ENCODE measurements at regions not wholly inside any gene's neighbourhood (a gene's known extent, or its start where the extent isn't known, plus 50 kb on each side); places are given as distances from the start of the nearest gene placed in this dataset.
"Not testable (repeated sequence)": the region's sequence is repeated elsewhere in the genome, so short reads cannot be mapped to it uniquely, and the experiment has no call there.

DNA sequence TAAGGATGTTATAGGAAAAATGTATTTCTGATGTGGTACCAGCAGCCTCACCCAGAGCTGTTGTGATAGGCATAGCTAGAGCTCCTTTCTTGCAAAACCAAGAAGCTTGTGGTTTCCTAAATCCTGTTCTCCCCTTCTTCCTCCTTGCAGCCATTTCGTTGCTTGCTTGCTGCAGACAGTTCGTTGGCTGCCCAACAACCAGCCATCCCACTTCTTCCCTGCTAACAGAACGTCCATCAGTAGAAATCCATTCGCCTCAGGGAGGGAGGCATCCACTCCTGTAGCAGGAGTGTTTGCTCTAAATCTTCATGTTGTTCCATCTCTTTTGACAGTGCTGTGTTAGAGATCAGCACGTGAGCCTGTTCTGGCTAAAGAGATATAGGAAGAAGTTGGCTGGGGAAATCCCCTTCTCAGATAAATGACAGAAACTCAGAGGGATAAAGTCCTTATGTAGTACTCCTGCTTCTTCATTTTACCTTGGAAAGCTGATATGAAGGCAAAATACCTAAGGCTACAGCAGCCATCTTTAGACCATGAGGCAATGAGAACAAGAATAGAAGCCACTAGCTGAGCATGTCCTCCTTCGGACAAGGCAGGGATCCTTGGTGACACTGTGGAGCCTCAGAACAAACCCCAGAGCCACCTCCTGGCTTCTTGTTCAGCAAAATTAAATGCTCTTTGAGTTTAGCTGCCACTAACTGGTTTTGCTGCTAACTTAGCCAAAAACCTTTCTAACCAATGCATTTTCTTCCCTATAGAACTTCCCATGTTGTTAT, 68.4 kb upstream of the RELL1 start:
- DNase-seq, result no peak
- peaks cover 1% of the 10 kb centered on the region for H3K9me3 Mint-ChIP-seq
- POLR2A ChIA-PET, result no interaction called here
- H3K27me3 Mint-ChIP-seq, result peaks cover 5% of the 10 kb centered on the region
- no peak for ATAC-seq (ENCODE audit: low read depth)
- H3K4me3 Mint-ChIP-seq, result peak overlapping the region; percentile 62
- H3K4me1 Mint-ChIP-seq, result peaks cover 8% of the 10 kb centered on the region
- H3K36me3 Mint-ChIP-seq, result no peaks in the 10 kb centered on the region
- H3K27ac Mint-ChIP-seq, result no peak overlapping the region

DNA sequence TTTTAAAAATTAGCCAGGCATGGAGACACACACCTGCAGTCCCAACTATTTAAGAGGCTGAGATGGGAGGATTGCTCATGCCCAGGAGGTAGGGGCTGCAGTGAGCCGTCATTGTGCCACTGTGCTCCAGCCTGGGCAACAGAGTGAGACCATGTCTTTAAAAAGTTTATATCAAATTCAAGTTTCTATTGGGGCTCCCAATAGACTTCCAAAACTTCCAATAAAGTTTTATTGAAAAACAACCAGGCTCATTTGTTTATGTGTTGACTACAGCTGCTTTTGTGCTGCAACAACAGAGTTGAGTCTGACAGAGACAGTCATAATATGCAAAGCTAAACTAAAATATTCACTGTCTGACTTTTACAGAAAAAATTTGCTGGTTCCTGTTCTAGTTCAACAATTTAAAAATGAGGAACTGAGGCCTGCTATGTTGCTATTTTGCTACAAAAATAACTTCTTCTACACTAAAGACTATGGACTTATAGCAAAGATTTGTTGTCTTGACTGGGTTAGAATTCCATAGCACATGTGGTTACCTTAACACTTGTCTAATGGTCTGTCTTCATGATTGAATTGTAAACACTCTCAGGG, 63.3 kb upstream of the RELL1 start:
- no peak for DNase-seq
- H3K36me3 Mint-ChIP-seq, result peaks cover 2% of the 10 kb centered on the region
- POLR2A ChIA-PET, result no interaction called here
- no peak overlapping the region for H3K4me3 Mint-ChIP-seq
- peaks cover 3% of the 10 kb centered on the region for H3K9me3 Mint-ChIP-seq
- H3K4me1 Mint-ChIP-seq, result peaks cover 11% of the 10 kb centered on the region
- peaks cover 2% of the 10 kb centered on the region for H3K27me3 Mint-ChIP-seq
- no peak for ATAC-seq (ENCODE audit: low read depth)
- no peak overlapping the region for H3K27ac Mint-ChIP-seq

DNA sequence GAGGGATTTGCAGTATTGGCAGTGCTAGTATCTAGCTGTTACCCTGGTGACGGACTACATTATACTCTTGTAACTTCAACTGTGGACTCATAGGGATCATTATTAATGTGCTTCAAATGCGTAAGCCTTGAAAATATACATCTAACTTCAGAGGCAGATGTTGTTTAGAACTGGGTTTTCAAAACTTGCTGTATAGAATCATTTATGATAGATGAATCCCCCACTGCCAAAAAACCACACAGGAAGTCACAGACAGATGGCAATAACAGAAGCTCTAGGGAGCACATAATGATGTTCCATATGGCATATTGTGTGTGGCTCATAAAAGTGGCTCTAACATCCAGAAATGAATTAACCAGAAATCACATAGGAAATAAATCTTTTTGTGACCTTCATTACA, 62.3 kb upstream of the RELL1 start:
- peaks cover 8% of the 10 kb centered on the region for H3K4me1 Mint-ChIP-seq

DNA sequence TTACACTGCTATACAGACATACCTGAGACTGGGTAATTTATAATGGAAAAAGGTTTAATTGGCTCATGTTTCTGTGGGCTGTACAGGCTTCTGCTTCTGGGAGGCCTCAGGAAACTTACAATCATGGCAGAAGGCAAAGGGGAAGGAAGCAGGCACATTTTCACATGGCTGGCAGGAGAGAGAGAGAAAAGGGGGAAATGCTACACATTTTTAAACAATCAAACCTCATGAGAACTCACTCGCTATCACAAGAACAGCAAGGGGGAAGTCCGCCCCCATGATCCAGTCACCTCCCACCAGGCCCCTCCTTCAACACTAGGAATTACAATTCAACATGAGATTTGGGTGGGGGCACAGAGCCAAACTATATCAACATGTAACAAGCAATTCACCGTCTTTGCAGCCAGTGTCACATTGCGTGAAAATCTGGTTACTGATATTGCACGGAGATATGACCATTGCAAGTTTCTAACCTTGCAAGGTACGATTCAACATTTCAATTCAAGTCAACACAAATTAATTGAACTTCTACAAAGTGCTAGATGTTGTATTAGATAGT, 61.7 kb upstream of the RELL1 start:
- Mint-ChIP-seq H3K36me3 (peaks cover 2% of the 10 kb centered on the region), H3K9me3 (peaks cover 3% of the 10 kb centered on the region), H3K4me3 (no peak overlapping the region), H3K27me3 (peaks cover 10% of the 10 kb centered on the region), H3K27ac (no peak overlapping the region), H3K4me1 (peaks cover 8% of the 10 kb centered on the region)
- DNase-seq, result no peak
- POLR2A ChIA-PET, result no interaction called here
- no peak for ATAC-seq (ENCODE audit: low read depth)

More for the DNA sequence above, 62.3 kb upstream of the RELL1 start:
- H3K4me3 Mint-ChIP-seq, result no peak overlapping the region
- DNase-seq (no peak), ATAC-seq (ENCODE audit: low read depth) (no peak)
- H3K9me3 Mint-ChIP-seq, result peaks cover 3% of the 10 kb centered on the region
- H3K36me3 Mint-ChIP-seq, result peaks cover 2% of the 10 kb centered on the region
- POLR2A ChIA-PET, result no interaction called here
- peaks cover 4% of the 10 kb centered on the region for H3K27me3 Mint-ChIP-seq
- H3K27ac Mint-ChIP-seq, result no peak overlapping the region

DNA sequence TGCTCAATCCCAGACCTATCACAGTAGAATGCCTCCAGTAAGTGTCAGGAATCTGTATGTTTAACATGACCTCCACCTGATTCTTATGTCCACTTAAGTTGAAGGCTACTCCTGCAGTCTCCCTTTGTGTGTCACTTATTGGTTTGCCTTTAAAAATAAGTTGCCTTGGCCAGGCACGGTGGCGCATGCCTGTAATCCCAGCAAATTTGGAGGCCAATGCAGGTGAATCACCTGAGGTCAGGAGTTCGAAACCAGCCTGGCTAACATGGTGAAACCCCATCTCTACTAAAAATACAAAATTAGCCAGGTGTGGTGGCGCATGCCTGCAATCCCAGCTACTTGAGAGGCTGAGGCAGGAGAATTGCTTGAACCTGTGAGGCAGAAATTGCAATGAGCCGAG, 60.7 kb upstream of the RELL1 start:
- DNase-seq; POLR2A ChIA-PET; ATAC-seq (ENCODE audit: low read depth); H3K27ac Mint-ChIP-seq; H3K27me3 Mint-ChIP-seq; H3K36me3 Mint-ChIP-seq; H3K9me3 Mint-ChIP-seq; H3K4me1 Mint-ChIP-seq; H3K4me3 Mint-ChIP-seq: not testable (repeated sequence)

DNA sequence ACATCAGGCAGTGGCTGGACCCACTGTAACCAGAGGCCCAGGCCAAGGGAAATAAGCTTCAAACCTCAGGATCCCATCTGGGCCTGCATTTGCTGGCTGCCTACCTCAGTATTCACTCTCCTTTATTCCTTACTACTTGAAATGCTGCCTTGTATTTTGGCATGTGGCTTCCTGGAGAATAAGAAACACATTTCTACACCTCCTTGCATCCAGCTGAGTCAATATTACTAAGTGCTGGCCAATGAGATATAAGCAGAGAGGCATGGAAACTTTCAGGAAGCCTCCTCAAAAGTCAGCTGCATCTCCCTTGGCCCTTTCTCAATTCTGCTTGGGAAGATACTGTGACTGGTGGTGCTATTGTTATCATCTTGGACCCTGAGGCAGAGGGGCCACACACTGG, 59.8 kb upstream of the RELL1 start:
- peaks cover 2% of the 10 kb centered on the region for H3K36me3 Mint-ChIP-seq
- peaks cover 3% of the 10 kb centered on the region for H3K9me3 Mint-ChIP-seq
- no peak overlapping the region for H3K27ac Mint-ChIP-seq
- H3K4me1 Mint-ChIP-seq, result peaks cover 8% of the 10 kb centered on the region
- peaks cover 8% of the 10 kb centered on the region for H3K27me3 Mint-ChIP-seq
- POLR2A ChIA-PET, result interaction anchor here (0.5 kb wide), 1 partner anchor 113 kb away, joined by 4 read pairs; no protein-coding TSS in a partner anchor
- H3K4me3 Mint-ChIP-seq, result no peak overlapping the region
- ATAC-seq (ENCODE audit: low read depth), result no peak
- DNase-seq, result no peak

DNA sequence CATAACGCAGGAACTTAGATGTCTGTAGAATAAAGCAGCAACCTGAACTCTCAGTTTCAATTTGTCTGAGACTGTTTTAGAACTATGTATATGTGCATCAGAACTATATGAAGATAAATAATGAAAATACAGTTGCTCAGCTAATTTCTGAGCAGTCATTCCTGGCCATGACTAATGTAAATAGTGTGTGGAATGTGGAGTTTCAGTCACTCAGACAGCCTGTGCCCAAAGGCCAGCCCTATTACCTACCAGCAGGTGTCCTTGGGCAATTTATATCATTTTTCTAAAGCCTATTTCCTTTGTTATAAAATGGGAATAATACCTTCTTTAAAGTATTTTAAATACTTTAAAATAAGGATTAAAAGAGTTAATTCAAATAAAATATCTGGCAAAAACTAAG, 56.0 kb upstream of the RELL1 start:
- no peaks in the 10 kb centered on the region for H3K36me3 Mint-ChIP-seq
- DNase-seq, result no peak
- no peak overlapping the region for H3K4me3 Mint-ChIP-seq
- POLR2A ChIA-PET, result no interaction called here
- peaks cover 9% of the 10 kb centered on the region for H3K27me3 Mint-ChIP-seq
- no peak overlapping the region for H3K27ac Mint-ChIP-seq
- peaks cover 3% of the 10 kb centered on the region for H3K9me3 Mint-ChIP-seq
- ATAC-seq (ENCODE audit: low read depth), result no peak
- H3K4me1 Mint-ChIP-seq, result no peaks in the 10 kb centered on the region

DNA sequence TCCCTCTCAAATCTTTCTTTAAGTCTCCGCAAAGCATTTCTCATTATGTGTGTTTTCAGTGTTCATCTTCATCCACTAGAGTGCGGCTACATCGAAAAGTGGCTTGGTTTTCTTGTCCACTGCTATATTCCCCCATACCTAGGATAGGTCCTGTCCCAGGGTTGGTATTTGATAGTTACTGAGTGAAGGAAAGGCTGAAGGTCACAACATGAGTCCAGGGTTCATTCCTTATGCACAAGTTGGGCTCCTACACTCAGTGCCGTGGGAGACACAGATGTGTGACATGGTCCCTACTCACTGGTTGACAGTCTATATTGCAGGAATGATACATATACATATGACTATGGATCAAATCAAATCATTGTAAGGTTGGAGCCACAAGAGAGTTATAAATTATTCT, 55.4 kb upstream of the RELL1 start:
- H3K9me3 Mint-ChIP-seq, result no peaks in the 10 kb centered on the region
- no peaks in the 10 kb centered on the region for H3K36me3 Mint-ChIP-seq
- ATAC-seq (ENCODE audit: low read depth) (no peak), DNase-seq (no peak)
- H3K4me1 Mint-ChIP-seq, result no peaks in the 10 kb centered on the region
- H3K27ac Mint-ChIP-seq, result no peak overlapping the region
- no peak overlapping the region for H3K4me3 Mint-ChIP-seq
- peaks cover 9% of the 10 kb centered on the region for H3K27me3 Mint-ChIP-seq
- POLR2A ChIA-PET, result no interaction called here

DNA sequence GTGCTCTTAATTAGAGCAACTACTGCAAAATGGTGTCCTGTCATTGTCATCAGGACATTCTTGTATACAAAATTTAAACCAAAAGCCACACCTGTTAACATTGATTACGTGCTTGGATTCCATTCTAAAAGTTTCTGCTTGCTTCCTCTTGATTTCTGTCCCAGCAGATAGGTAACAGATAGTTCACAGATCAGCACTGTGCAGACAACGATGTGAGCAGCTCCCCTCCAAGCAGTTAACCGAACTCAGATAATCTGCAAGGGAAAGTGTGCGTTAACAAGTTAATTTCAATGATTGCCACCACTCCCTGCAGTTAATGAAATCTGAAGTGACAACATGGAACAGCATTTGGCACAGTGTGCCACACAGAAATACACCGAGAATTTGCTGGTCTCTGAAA, 54.4 kb upstream of the RELL1 start:
- no peaks in the 10 kb centered on the region for H3K36me3 Mint-ChIP-seq
- ATAC-seq (ENCODE audit: low read depth) (no peak), DNase-seq (no peak)
- no peak overlapping the region for H3K4me3 Mint-ChIP-seq
- POLR2A ChIA-PET, result no interaction called here
- H3K27ac Mint-ChIP-seq, result no peak overlapping the region
- H3K9me3 Mint-ChIP-seq, result no peaks in the 10 kb centered on the region
- H3K27me3 Mint-ChIP-seq, result peaks cover 9% of the 10 kb centered on the region
- H3K4me1 Mint-ChIP-seq, result no peaks in the 10 kb centered on the region

DNA sequence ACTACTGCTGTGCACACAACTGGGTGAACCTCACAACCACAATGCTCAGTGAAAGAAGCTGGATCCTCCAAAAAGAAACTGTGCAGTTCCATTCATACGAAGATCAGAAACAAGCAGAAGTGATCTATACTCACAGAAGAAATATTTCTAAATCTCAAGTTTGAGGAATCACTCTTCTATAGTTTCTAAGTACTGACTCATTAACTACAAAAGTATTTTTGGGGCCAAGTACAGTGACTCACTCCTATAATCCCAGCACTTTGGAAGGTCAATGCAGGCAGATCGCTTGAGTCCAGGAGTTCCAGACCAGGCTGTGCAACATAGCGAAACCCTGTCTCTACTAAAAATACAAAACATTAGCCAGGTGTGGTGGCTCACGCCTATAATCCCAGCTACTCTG, 51.3 kb upstream of the RELL1 start:
- Mint-ChIP-seq H3K9me3 (no peaks in the 10 kb centered on the region), H3K4me3 (no peak overlapping the region), H3K36me3 (no peaks in the 10 kb centered on the region), H3K27ac (no peak overlapping the region), H3K27me3 (peaks cover 2% of the 10 kb centered on the region), H3K4me1 (no peaks in the 10 kb centered on the region)
- DNase-seq, result no peak
- POLR2A ChIA-PET, result no interaction called here
- no peak for ATAC-seq (ENCODE audit: low read depth)
